Fibroblast of villous mesenchyme (primary cell): ENCODE measurements at regions not wholly inside any gene's neighbourhood (a gene's known extent, or its start where the extent isn't known, plus 50 kb on each side); places are given as distances from the start of the nearest gene placed in this dataset.

Source experiments
- DNase-seq: peaks from one replicate; pipeline ENCODE4 v3.0.0-alpha.2; 2010; ENCODE audit warnings: low read depth
- H3K4me3 ChIP-seq: 2 replicates; pipeline ENCODE4 v1.5.1; 2011; ENCODE audit warnings: low read depth, mild to moderate bottlenecking, low read length
- CTCF ChIP-seq: IDR thresholded peaks from 2 replicates; pipeline ENCODE4 v1.5.1; 2012; ENCODE audit warnings: low read depth, mild to moderate bottlenecking, low read length; ENCODE audit not compliant: insufficient read depth

GRCh38 chr3:151568184-151568583 lies 107.3 kb upstream of the IGSF10 start:
- DNase-seq: peak; percentile 34
- no peak overlapping the region for H3K4me3 ChIP-seq
- no peak for TF ChIP-seq CTCF

- no peak for TF ChIP-seq CTCF
- H3K4me3 ChIP-seq: no peak overlapping the region
- no peak for DNase-seq
Observed at GRCh38 chr3:151567477-151567876, 106.6 kb upstream of the IGSF10 start.

- DNase-seq: no peak
- no peak for TF ChIP-seq CTCF
- no peak overlapping the region for H3K4me3 ChIP-seq
Observed at GRCh38 chr3:151564261-151564660, 103.4 kb upstream of the IGSF10 start.

- DNase-seq: no peak
- TF ChIP-seq CTCF: no peak
- no peak overlapping the region for H3K4me3 ChIP-seq
Observed at GRCh38 chr3:151563305-151563704, 102.4 kb upstream of the IGSF10 start.

- TF ChIP-seq CTCF: no peak
Observed at GRCh38 chr3:151562891-151563290, 102.0 kb upstream of the IGSF10 start.

GRCh38 chr3:151561878-151562277 lies 101.0 kb upstream of the IGSF10 start:
- TF ChIP-seq CTCF: no peak
- DNase-seq: peak; percentile 44
- no peak overlapping the region for H3K4me3 ChIP-seq

More at GRCh38 chr3:151562891-151563290, 102.0 kb upstream of the IGSF10 start:
- H3K4me3 ChIP-seq: no peak overlapping the region
- no peak for DNase-seq

GRCh38 chr3:151560738-151561137 lies 99.9 kb upstream of the IGSF10 start:
- H3K4me3 ChIP-seq: no peak overlapping the region
- peak; percentile 37 for DNase-seq
- no peak for TF ChIP-seq CTCF
